Forelimb muscle (tissue), 1 donor: ENCODE measurements at regions not wholly inside any gene's neighbourhood (a gene's known extent, or its start where the extent isn't known, plus 50 kb on each side); places are given as distances from the start of the nearest gene placed in this dataset.
"Not testable (repeated sequence)": the region's sequence is repeated elsewhere in the genome, so short reads cannot be mapped to it uniquely, and the experiment has no call there.

Experiments
- DNase-seq: peaks from one replicate; pipeline ENCODE4 v3.0.0-alpha.2; 2013; ENCODE audit warnings: low read depth

DNA sequence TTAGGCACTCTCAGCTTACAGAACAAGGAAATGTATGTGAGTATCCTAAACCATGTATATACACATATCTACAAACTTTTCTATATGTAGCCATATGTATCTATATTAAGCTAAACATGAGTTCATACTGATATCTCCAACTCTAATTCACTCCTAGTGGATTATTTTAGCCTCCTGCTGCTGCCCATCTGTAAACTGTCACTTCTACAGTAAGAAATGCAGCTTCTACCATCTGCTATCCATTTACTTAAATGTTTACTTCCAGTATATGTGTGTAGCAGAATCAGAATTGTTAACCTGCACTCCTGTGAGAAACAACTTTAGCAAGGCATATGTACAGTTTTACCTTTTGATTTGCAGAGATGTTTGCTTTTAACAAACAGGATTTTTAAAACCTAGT lies 478.5 kb upstream of the CBLB start:
- no peak for DNase-seq

GRCh38 chr3:106348139-106348690 lies 479.4 kb upstream of the CBLB start:
- DNase-seq: no peak

GRCh38 chr3:106349191-106349881 lies 480.5 kb upstream of the CBLB start:
- no peak for DNase-seq

DNA sequence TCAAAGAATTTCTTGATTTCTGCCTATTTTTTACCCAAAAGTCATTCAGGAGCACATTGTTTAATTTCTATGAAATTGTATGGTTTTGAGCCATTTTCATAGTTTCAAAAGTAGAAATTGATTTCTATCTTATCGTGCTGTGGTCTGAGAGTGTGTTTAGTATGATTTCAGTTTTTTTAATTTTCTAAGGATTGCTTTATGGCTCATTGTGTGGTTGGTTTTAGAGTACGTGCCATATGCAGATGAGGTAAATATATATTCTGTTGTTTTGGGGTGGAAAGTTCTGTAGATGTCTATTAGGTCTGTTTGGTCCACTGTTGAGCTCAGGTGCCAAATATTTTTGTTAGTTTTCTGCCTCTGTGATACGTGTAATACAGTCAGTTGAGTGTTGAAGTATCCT lies 487.1 kb upstream of the CBLB start:
- DNase-seq: no peak

GRCh38 chr3:106359692-106360091 lies 490.9 kb upstream of the CBLB start:
- no peak for DNase-seq

- not testable (repeated sequence) for DNase-seq
These were observed 492.1 kb upstream of the CBLB start for GRCh38 chr3:106360901-106361300.

DNA sequence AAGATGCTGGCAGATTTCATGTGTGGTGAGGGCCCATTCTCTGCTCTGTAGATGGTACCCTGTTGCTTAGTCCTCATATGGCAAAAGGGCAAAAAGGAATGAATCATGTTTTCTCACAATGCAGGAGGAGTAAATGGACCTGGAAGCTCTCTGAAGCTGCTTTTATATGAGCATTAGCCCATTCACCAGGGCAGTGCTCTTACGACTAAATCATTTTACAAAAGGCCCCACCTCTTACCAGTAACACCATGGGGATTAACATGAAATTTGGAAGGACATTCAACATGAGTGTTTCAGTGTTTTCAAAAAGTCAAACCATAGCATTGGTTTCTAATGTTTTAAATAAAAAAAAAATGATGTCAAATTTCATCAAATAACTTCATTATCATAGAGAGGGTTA lies 495.7 kb upstream of the CBLB start:
- no peak for DNase-seq

DNA sequence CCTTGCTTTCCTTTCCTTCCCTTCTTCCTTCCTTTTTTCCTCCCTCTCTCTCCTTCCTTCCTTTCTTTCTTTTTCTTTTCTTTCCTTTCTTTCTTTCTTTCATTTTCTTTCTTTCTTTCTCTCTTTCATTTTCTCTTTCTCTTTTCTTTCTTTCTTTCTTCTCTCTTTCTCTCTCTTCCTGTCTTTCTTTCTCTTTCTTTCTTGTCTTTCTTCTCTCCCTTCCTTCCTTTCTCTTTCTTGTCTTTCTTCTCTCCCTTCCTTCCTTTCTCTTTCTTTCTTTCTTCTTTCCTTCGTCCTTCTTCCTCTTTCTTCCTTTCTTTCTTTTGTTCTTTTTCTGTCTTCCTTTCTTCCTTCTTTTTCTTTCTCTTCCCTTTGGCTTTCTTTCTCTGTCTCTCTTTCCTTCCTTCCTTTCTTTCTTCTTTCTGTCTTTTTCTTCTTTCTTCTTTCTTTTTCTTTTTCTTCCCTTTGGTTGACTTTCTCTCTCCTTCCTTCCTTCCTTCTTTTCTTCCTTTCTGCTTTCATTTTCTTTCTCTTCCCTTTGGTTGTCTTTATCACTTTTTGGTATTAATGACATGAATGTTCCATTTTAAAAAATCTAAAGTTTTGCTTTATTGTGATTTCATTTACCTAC lies 496.4 kb upstream of the CBLB start:
- no peak for DNase-seq

GRCh38 chr3:106366352-106366751 lies 497.5 kb upstream of the CBLB start:
- DNase-seq: no peak

GRCh38 chr3:106367496-106367895 lies 498.7 kb upstream of the CBLB start:
- DNase-seq: no peak

DNA sequence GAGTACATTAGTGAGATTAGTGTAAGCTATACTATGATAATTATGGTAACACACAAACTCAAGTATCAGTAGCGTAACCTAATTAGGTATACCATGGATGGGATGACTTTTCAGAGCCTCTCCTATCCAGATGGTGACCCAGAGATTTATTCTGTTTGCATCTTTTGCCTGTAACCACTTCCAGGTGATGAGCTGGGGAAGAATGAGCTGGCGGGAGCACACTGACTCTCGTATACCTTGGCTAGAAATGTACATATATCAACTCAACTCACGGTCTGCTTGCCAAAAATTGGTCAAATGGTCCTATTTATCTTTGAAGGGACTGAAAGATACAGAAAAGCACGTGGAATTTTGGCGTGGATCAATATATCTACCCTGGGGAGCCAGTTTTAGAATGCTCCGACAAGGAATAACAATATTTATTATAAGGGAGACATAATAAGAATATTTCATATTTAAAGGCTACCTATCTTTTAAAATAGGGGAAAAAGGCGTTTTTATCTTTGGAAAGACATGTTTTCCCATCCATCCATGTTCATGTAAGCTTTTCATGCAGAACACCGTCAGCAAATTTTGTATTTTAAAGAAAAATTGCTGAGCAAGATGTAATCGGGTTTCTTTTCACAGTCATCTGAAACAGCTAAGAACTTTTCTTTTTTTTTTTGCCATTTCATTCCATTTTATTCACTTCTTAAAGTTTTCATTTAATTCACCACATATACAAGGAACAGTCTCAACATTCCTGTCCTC lies 502.6 kb upstream of the CBLB start:
- no peak for DNase-seq

DNA sequence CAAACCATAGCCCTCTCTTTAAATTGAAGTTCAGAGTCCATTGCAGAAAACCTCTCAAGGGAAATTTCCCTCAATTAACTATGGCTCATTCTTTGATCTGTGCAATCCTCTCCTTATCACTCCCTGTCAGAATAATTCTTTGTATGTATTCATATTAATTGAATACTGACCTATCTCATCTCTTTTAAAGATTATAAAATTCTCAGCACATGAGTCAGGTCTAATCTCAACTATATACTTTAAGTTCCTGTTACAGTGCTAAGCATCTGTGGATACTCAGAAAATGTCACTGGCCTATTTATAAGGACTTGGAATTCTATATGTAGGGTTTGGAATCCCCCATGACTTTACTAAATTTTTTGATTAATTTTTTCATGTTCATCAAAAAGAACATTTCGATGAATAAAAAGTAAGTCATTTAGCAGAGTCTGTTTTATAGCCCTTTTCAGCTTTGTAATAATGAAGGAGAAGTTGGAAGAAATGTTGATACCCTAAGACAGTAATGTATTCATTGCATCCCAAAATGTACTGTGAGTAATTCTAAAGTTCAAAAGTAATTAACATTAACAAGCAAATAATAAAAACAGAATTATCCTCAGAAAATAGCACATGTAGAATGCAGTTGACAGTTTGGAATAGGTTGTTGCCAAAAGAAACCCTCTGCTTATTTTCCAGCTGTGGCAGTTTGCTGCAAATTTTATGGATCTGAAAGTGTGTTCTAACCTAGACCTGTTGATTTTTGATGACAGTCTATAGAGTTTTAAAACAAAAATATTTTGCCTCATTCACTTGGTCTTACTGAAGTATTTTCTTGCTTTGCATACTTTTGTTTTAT lies 503.4 kb upstream of the CBLB start:
- DNase-seq: no peak

DNA sequence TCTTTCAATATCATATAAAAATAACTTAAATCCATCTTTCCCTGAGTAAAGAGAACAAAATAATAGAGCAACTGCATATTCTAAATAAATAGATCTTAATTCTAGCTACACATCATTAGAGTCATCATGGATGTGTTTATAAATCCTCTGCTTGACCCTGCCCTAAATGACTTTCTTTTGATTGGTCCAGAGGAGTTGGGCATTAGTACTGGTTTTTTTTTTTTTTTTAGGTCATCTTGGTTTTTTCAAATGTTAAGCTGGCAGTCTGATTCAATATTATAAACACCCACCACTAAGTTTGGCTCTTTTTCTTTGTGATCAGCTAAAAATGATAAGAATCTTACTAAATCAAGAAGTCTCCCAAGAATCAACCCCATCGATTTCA lies 504.0 kb upstream of the CBLB start:
- DNase-seq: no peak

DNA sequence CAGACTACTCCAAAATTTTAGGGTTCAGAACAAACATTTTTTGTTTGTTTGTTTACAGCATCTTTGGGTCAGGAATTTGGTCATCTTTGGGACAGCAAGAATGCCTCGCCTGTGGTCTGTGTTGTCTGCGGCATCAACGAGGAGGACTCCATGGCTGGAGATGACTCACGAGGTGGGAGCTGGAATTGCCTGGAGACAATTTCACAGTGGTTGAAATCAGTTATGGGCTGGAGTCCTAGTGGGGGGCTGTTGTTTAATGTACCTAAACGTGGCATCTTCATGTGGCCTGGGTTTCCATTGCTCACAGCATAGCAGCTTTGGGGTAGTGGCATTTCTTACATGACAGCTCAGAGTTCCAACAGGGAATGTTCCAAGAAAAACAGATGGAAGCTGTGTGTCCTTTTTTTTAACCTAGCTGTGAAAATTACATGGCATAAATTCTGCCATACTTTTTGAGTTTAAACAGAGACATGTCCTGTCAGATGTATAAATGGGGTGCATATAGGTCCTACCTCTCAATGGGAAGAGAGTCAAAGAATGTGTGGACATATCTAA lies 507.3 kb upstream of the CBLB start:
- DNase-seq: no peak

DNA sequence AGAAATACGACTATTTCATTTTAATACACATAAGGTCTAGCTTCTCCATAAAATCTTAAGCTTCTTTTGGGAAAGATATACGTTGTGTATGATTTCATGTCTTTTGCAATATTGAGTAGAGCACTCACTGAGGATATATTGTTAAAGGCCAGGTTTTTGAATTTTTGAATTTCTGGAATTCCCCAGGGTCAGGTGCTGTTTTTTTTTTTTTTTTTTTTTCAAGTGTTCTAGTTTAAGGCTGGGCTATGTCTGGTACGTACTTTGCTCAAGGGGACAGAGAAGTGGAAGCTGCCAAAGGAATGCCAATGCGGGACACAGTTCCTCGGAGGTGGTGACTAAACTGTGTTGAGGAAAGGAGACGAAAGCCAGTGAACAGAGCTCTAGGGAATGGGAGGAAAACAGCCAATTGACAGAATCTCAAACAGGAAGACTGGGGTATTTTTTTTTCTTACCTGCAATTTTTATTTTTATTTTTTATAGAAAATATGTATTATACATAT lies 510.5 kb upstream of the CBLB start:
- no peak for DNase-seq

- no peak for DNase-seq
These were observed 511.4 kb upstream of the CBLB start for GRCh38 chr3:106380232-106380631.

DNA sequence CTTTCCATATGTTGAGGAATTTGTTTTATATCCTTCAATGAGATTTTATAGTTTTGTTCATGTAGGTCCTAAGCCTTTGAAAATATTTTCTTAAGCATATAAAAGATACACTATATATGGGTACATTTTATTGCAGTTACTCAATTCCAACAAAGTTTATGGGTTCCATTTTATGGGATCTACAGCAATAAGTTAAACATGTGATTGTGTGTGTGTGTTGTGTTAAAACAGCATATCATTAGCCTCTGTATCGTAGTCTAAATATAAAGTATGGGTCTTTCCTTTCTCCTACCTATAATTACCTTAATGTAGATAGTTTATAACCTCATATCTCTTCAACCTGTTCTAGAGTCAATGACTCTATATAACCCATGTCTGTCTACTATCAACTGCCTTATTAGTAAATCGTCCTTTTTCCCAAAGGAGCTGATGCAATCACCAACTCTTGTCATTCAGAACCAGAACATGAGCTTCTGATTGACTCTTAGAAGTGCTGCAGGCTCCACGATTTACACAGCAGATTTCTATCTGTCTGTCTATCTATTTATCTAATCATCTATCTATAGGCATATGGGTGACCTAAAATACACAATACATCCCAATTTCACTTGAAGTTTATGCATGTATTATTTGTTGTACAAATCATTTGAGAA lies 512.6 kb upstream of the CBLB start:
- DNase-seq: no peak

GRCh38 chr3:106381939-106382335 lies 513.1 kb upstream of the CBLB start:
- no peak for DNase-seq

DNA sequence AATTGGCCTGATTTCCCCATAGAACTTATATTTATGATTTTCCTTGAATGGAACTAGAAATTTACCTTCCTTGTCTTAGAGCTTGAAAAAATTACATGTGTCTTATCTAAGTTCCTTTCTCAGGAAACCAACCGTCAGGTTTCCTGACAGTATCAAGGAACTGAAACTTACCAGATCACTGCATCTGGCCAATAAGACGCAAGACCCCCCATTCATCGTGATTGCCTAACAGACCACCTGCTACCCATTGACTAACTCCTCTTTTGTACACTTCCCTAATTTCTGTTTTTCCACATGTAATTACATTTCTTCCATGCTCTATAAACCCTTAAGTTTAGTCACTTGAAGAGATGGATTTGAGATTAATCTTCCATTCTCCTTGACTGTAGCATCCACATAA lies 517.2 kb upstream of the CBLB start:
- DNase-seq: no peak

GRCh38 chr3:106392915-106393314 lies 524.1 kb upstream of the CBLB start:
- DNase-seq: no peak

GRCh38 chr3:106397006-106397405 lies 528.2 kb upstream of the CBLB start:
- DNase-seq: no peak
